ENCODE measurements at regions not wholly inside any gene's neighbourhood (a gene's known extent, or its start where the extent isn't known, plus 50 kb on each side); places are given as distances from the start of the nearest gene placed in this dataset.

GRCh38 chr18:39272230-39272629 lies 1706.6 kb upstream of the CELF4 start:
- no peaks in the 10 kb centered on the region for H3K79me2 ChIP-seq (ENCODE audit: low read depth)
- no peak overlapping the region for H3K27ac Mint-ChIP-seq
- no peak overlapping the region for H2AFZ ChIP-seq (replicated peaks)

GRCh38 chr18:39271654-39272053 lies 1706.1 kb upstream of the CELF4 start:
- H3K27ac ChIP-seq = no peak overlapping the region
- H3K27me3 Mint-ChIP-seq (ENCODE audit: insufficient read depth, low read depth) = no peaks in the 10 kb centered on the region
- H3K9ac ChIP-seq = no peak overlapping the region

More at GRCh38 chr18:39272230-39272629, 1706.6 kb upstream of the CELF4 start:
- no peak for DNase-seq (ENCODE audit: low spot score)
- TF ChIP-seq EZH2phosphoT487 (IDR thresholded peaks at IDR 0.05) (no peak), EZH2 (IDR thresholded peaks at IDR 0.05) (no peak), CTCF (IDR thresholded peaks at IDR 0.05) (no peak)
- no peaks in the 10 kb centered on the region for H3K27me3 ChIP-seq
- H3K36me3 ChIP-seq = no peaks in the 10 kb centered on the region
- no peak overlapping the region for H3K4me3 Mint-ChIP-seq
- H4K20me1 ChIP-seq (ENCODE audit: low read depth) = no peaks in the 10 kb centered on the region
- H3K9me3 Mint-ChIP-seq = peaks cover 2% of the 10 kb centered on the region
- no peak overlapping the region for H3K4me3 ChIP-seq
- no peaks in the 10 kb centered on the region for H3K27me3 Mint-ChIP-seq (ENCODE audit: insufficient read depth, low read depth)
- H3K9me3 ChIP-seq (ENCODE audit: low read depth) = no peaks in the 10 kb centered on the region
- H3K9ac ChIP-seq = no peak overlapping the region
- no peaks in the 10 kb centered on the region for H3K4me1 ChIP-seq
- H3F3A ChIP-seq (ENCODE audit: low read depth) = no peaks in the 10 kb centered on the region
- no peak overlapping the region for H3K27ac ChIP-seq
- H3K4me2 ChIP-seq = no peak overlapping the region
- H3K4me1 Mint-ChIP-seq = peaks cover 9% of the 10 kb centered on the region
- no peaks in the 10 kb centered on the region for H3K36me3 Mint-ChIP-seq

GRCh38 chr18:39260565-39260964 lies 1695.0 kb upstream of the CELF4 start:
- Mint-ChIP-seq H3K9me3 (peaks cover 7% of the 10 kb centered on the region), H3K4me1 (no peaks in the 10 kb centered on the region), H3K4me3 (no peak overlapping the region), H3K27ac (no peak overlapping the region), H3K36me3 (no peaks in the 10 kb centered on the region), H3K27me3 (ENCODE audit: insufficient read depth, low read depth) (peaks cover 2% of the 10 kb centered on the region)
- Histone ChIP-seq H3K4me1 (no peaks in the 10 kb centered on the region), H4K20me1 (ENCODE audit: low read depth) (no peaks in the 10 kb centered on the region), H3K27ac (no peak overlapping the region), H3K4me3 (no peak overlapping the region), H3K4me2 (no peak overlapping the region), H3K9ac (no peak overlapping the region), H3F3A (ENCODE audit: low read depth) (no peaks in the 10 kb centered on the region), H3K27me3 (no peaks in the 10 kb centered on the region), H3K36me3 (no peaks in the 10 kb centered on the region), H3K79me2 (ENCODE audit: low read depth) (no peaks in the 10 kb centered on the region), H3K9me3 (ENCODE audit: low read depth) (no peaks in the 10 kb centered on the region), H2AFZ (replicated peaks) (no peak overlapping the region)
- DNase-seq (ENCODE audit: low spot score) = no peak
- no peak for TF ChIP-seq CTCF (IDR thresholded peaks at IDR 0.05)
- no peak for TF ChIP-seq EZH2phosphoT487 (IDR thresholded peaks at IDR 0.05)
- no peak for TF ChIP-seq EZH2 (IDR thresholded peaks at IDR 0.05)

More at GRCh38 chr18:39271654-39272053, 1706.1 kb upstream of the CELF4 start:
- H3K27me3 ChIP-seq = no peaks in the 10 kb centered on the region
- Mint-ChIP-seq H3K36me3 (no peaks in the 10 kb centered on the region), H3K4me1 (peaks cover 9% of the 10 kb centered on the region), H3K4me3 (no peak overlapping the region), H3K27ac (no peak overlapping the region), H3K9me3 (peaks cover 2% of the 10 kb centered on the region)
- no peaks in the 10 kb centered on the region for H3F3A ChIP-seq (ENCODE audit: low read depth)
- H3K4me2 ChIP-seq = no peak overlapping the region
- DNase-seq (ENCODE audit: low spot score) = no peak
- H4K20me1 ChIP-seq (ENCODE audit: low read depth) = no peaks in the 10 kb centered on the region
- H3K36me3 ChIP-seq = no peaks in the 10 kb centered on the region
- no peaks in the 10 kb centered on the region for H3K79me2 ChIP-seq (ENCODE audit: low read depth)
- H3K4me1 ChIP-seq = no peaks in the 10 kb centered on the region
- no peak for TF ChIP-seq EZH2 (IDR thresholded peaks at IDR 0.05)
- no peak for TF ChIP-seq EZH2phosphoT487 (IDR thresholded peaks at IDR 0.05)
- no peak for TF ChIP-seq CTCF (IDR thresholded peaks at IDR 0.05)
- H3K4me3 ChIP-seq = no peak overlapping the region
- no peak overlapping the region for H2AFZ ChIP-seq (replicated peaks)
- H3K9me3 ChIP-seq (ENCODE audit: low read depth) = no peaks in the 10 kb centered on the region
